HG03135 (cell line): ENCODE measurements at regions not wholly inside any gene's neighbourhood (a gene's known extent, or its start where the extent isn't known, plus 50 kb on each side); places are given as distances from the start of the nearest gene placed in this dataset.
"Not testable (repeated sequence)": the region's sequence is repeated elsewhere in the genome, so short reads cannot be mapped to it uniquely, and the experiment has no call there.

Experiments
- ATAC-seq: cut with Tn5 transposase; IDR thresholded peaks from one replicate; pipeline ENCODE4 v1.9.1; 2021; ENCODE audit warnings: mild to moderate bottlenecking, moderate library complexity; ENCODE audit not compliant: unreplicated experiment

GRCh38 chr3:101995371-101996046, 146.2 kb downstream of the NFKBIZ start:
- no peak for ATAC-seq

GRCh38 chr3:101996832-101997231, 147.5 kb downstream of the NFKBIZ start:
- ATAC-seq, result no peak

- no peak for ATAC-seq
Observed at GRCh38 chr3:101998256-101998926, 149.1 kb downstream of the NFKBIZ start.

GRCh38 chr3:101999177-101999779, 150.0 kb downstream of the NFKBIZ start:
- no peak for ATAC-seq

- ATAC-seq, result no peak
Observed at GRCh38 chr3:102000620-102001209, 151.4 kb downstream of the NFKBIZ start.

- no peak for ATAC-seq
Observed at GRCh38 chr3:102002056-102002455, 152.7 kb downstream of the NFKBIZ start.

- no peak for ATAC-seq
Observed at GRCh38 chr3:102004561-102004960, 155.2 kb downstream of the NFKBIZ start.

- ATAC-seq, result no peak
Observed at GRCh38 chr3:102005551-102005950, 156.2 kb downstream of the NFKBIZ start.

GRCh38 chr3:102006812-102007485, 157.6 kb downstream of the NFKBIZ start:
- ATAC-seq, result no peak

- ATAC-seq, result not testable (repeated sequence)
Observed at GRCh38 chr3:102008436-102008835, 159.1 kb downstream of the NFKBIZ start.

- no peak for ATAC-seq
Observed at GRCh38 chr3:102016417-102016816, 167.1 kb downstream of the NFKBIZ start.

GRCh38 chr3:102017784-102018183, 168.5 kb downstream of the NFKBIZ start:
- ATAC-seq, result no peak

- ATAC-seq, result no peak
Observed at GRCh38 chr3:102018551-102018950, 169.2 kb downstream of the NFKBIZ start.

GRCh38 chr3:102020735-102021134, 171.4 kb downstream of the NFKBIZ start:
- no peak for ATAC-seq

GRCh38 chr3:102024270-102024904, 175.1 kb downstream of the NFKBIZ start:
- ATAC-seq, result no peak

GRCh38 chr3:102025606-102026270, 176.4 kb downstream of the NFKBIZ start:
- no peak for ATAC-seq

- no peak for ATAC-seq
Observed at GRCh38 chr3:102026656-102027055, 177.3 kb downstream of the NFKBIZ start.

GRCh38 chr3:102030661-102031060, 181.3 kb downstream of the NFKBIZ start:
- ATAC-seq, result no peak

- no peak for ATAC-seq
Observed at GRCh38 chr3:102031834-102032233, 182.5 kb downstream of the NFKBIZ start.
